ENCODE measurements at regions not wholly inside any gene's neighbourhood (a gene's known extent, or its start where the extent isn't known, plus 50 kb on each side); places are given as distances from the start of the nearest gene placed in this dataset.

- no peak for TF ChIP-seq CTCF (IDR thresholded peaks at IDR 0.05)
- no peak for TF ChIP-seq POLR2A (IDR thresholded peaks at IDR 0.05)
Measured at GRCh38 chr1:57874418-57874877, 450.6 kb upstream of the DAB1 start.
